MM.1S (cell line): ENCODE measurements at regions not wholly inside any gene's neighbourhood (a gene's known extent, or its start where the extent isn't known, plus 50 kb on each side); places are given as distances from the start of the nearest gene placed in this dataset.

Source experiments
- DNase-seq: peaks from one replicate; pipeline ENCODE4 v3.0.0-alpha.2; 2015
- H2AFZ ChIP-seq: fragments of 300-600 bp; sonication (generic); 2 replicates; pipeline ENCODE4 v1.6.0; 2016; ENCODE audit warnings: antibody characterized with exemption, low read length
- H3F3A ChIP-seq: fragments of 300-600 bp; sonication (generic); 2 replicates; pipeline ENCODE4 v1.6.1; 2016; ENCODE audit warnings: mild to moderate bottlenecking, antibody characterized with exemption, low read length, moderate library complexity, mixed read lengths; ENCODE audit not compliant: insufficient read depth
- H3K27ac ChIP-seq: fragments of 300-600 bp; sonication (generic); 2 replicates; pipeline ENCODE4 v1.5.1; 2016; ENCODE audit warnings: mild to moderate bottlenecking, low read length
- H3K27me3 ChIP-seq: fragments of 300-600 bp; sonication (generic); replicated peaks from 2 replicates; pipeline ENCODE4 v1.6.0; 2016; ENCODE audit warnings: low read length; ENCODE audit not compliant: insufficient read depth
- H3K36me3 ChIP-seq: fragments of 300-600 bp; sonication (generic); replicated peaks from 2 replicates; pipeline ENCODE4 v1.6.1; 2016; ENCODE audit warnings: mild to moderate bottlenecking, low read length, mixed read lengths; ENCODE audit not compliant: insufficient read depth
- H3K4me1 ChIP-seq: fragments of 300-600 bp; sonication (generic); 2 replicates; pipeline ENCODE4 v1.6.1; 2016; ENCODE audit warnings: low read length, mixed read lengths
- H3K4me2 ChIP-seq: fragments of 300-600 bp; sonication (generic); 2 replicates; pipeline ENCODE4 v1.6.0; 2016; ENCODE audit warnings: low read depth, low read length
- H3K4me3 ChIP-seq: fragments of 300-600 bp; sonication (generic); 2 replicates; pipeline ENCODE4 v1.5.1; 2016; ENCODE audit warnings: low read length, mixed read lengths
- H3K79me2 ChIP-seq: fragments of 300-600 bp; sonication (generic); 2 replicates; pipeline ENCODE4 v1.6.1; 2016; ENCODE audit warnings: mixed run types, low read length, mixed read lengths
- H3K9ac ChIP-seq: fragments of 300-600 bp; sonication (generic); 2 replicates; pipeline ENCODE4 v1.6.1; 2016; ENCODE audit warnings: low read length, mixed read lengths
- H3K9me2 ChIP-seq: fragments of 300-600 bp; sonication (generic); replicated peaks from 2 replicates; pipeline ENCODE4 v1.6.1; 2016; ENCODE audit warnings: mild to moderate bottlenecking, low read length, mixed read lengths; ENCODE audit not compliant: insufficient read depth
- H3K9me3 ChIP-seq: fragments of 300-600 bp; sonication (generic); replicated peaks from 2 replicates; pipeline ENCODE4 v1.6.1; 2016; ENCODE audit warnings: mild to moderate bottlenecking, low read length, mixed read lengths; ENCODE audit not compliant: insufficient read depth
- H4K20me1 ChIP-seq: fragments of 300-600 bp; sonication (generic); 2 replicates; pipeline ENCODE4 v1.6.1; 2016; ENCODE audit warnings: mild to moderate bottlenecking, low read length, moderate library complexity, mixed read lengths; ENCODE audit not compliant: insufficient read depth
- EZH2 ChIP-seq: fragments of 300-600 bp; sonication (generic); optimal IDR thresholded peaks from 2 replicates; pipeline ENCODE3; 2017; ENCODE audit warnings: low read depth, mild to moderate bottlenecking, antibody characterized with exemption, low read length, mixed read lengths
- EZH2phosphoT487 ChIP-seq: fragments of 300-600 bp; sonication (generic); IDR thresholded peaks from 2 replicates; pipeline ENCODE4 v1.6.1; 2018; ENCODE audit warnings: antibody characterized with exemption, low read length
- TF ChIP-seq, protein P1 (sequence below): fragments of 300-600 bp; sonication (generic); IDR thresholded peaks from 2 replicates; pipeline ENCODE4 v1.5.1; 2016; ENCODE audit warnings: antibody characterized with exemption, low read length, mixed read lengths

GRCh38 chr1:216866714-216867113 is 143.5 kb upstream of the ESRRG start:
- no peaks in the 10 kb centered on the region for H3K36me3 ChIP-seq
- TF ChIP-seq EZH2 (no peak), EZH2phosphoT487 (no peak)
- TF ChIP-seq, protein P1, sequence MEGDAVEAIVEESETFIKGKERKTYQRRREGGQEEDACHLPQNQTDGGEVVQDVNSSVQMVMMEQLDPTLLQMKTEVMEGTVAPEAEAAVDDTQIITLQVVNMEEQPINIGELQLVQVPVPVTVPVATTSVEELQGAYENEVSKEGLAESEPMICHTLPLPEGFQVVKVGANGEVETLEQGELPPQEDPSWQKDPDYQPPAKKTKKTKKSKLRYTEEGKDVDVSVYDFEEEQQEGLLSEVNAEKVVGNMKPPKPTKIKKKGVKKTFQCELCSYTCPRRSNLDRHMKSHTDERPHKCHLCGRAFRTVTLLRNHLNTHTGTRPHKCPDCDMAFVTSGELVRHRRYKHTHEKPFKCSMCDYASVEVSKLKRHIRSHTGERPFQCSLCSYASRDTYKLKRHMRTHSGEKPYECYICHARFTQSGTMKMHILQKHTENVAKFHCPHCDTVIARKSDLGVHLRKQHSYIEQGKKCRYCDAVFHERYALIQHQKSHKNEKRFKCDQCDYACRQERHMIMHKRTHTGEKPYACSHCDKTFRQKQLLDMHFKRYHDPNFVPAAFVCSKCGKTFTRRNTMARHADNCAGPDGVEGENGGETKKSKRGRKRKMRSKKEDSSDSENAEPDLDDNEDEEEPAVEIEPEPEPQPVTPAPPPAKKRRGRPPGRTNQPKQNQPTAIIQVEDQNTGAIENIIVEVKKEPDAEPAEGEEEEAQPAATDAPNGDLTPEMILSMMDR = no peak
- H3K4me2 ChIP-seq = no peak overlapping the region
- no peaks in the 10 kb centered on the region for H3K9me3 ChIP-seq
- DNase-seq = no peak
- no peaks in the 10 kb centered on the region for H3K27me3 ChIP-seq
- no peaks in the 10 kb centered on the region for H3K9me2 ChIP-seq
- H4K20me1 ChIP-seq = no peaks in the 10 kb centered on the region
- H3F3A ChIP-seq = no peaks in the 10 kb centered on the region
- no peak overlapping the region for H2AFZ ChIP-seq
- H3K9ac ChIP-seq = no peak overlapping the region
- no peak overlapping the region for H3K4me3 ChIP-seq
- no peak overlapping the region for H3K27ac ChIP-seq
- no peaks in the 10 kb centered on the region for H3K79me2 ChIP-seq
- H3K4me1 ChIP-seq = no peaks in the 10 kb centered on the region

DNA sequence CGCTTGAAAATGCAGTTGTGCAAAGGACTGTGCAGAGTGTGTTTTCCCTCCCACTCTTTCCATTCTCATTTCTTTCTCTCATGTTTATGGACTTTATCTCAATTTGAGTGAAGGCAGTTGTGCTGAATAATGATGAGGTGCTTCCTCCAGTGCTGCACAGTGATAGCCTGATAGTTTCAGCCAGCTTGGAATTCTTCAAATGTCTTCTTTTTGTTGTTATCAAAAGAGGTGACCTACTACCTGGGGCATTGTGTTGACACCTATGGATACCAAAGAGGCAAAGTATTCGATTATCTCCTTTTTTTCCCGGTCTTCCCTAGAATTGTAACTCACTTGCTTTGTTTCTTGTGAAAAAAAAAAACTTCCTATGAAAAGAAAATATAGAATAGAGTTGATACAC is 132.6 kb upstream of the ESRRG start:
- H3K79me2 ChIP-seq = no peaks in the 10 kb centered on the region
- no peak overlapping the region for H3K4me3 ChIP-seq
- no peak for DNase-seq
- TF ChIP-seq, protein P1 = no peak
- TF ChIP-seq EZH2phosphoT487 (no peak), EZH2 (no peak)
- H3K4me1 ChIP-seq = no peaks in the 10 kb centered on the region
- no peak overlapping the region for H2AFZ ChIP-seq
- H3K27me3 ChIP-seq = no peaks in the 10 kb centered on the region
- H3K9me3 ChIP-seq = no peaks in the 10 kb centered on the region
- H3F3A ChIP-seq = no peaks in the 10 kb centered on the region
- no peaks in the 10 kb centered on the region for H3K9me2 ChIP-seq
- H3K4me2 ChIP-seq = no peak overlapping the region
- no peaks in the 10 kb centered on the region for H3K36me3 ChIP-seq
- H4K20me1 ChIP-seq = no peaks in the 10 kb centered on the region
- no peak overlapping the region for H3K9ac ChIP-seq
- H3K27ac ChIP-seq = no peak overlapping the region

DNA sequence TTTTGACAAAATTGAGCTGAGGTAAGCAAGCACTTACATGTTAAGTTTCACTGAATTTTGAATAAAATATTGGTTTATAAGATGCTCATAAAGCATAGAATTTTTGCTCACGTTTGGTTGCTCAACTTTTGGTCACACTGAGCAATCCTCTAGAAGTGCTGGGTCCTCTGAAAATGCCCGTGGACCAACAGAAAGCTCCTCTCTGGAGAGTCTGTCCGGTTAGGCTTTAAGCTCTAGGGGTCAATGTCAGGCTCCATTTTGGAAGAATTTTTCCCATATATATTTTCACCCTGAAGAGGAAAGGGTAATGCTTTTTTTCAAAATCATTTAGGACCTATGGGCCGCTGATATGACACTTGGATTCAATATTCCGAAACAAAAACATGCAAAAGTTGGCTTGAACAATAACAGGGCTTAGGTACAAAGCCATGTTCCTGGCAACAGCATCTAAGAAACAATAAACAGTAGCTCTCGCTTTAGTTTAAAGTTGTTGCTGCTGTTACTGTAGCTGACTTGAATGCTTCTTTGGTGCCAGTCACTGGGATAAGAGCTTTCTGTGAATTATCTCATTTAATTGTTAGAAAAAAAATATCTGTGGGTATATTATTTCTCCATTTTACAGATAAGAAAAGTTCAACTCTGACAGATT is 131.7 kb upstream of the ESRRG start:
- no peaks in the 10 kb centered on the region for H3K9me3 ChIP-seq
- H3K9ac ChIP-seq = no peak overlapping the region
- no peaks in the 10 kb centered on the region for H4K20me1 ChIP-seq
- TF ChIP-seq, protein P1 = no peak
- TF ChIP-seq EZH2phosphoT487 (no peak), EZH2 (no peak)
- no peaks in the 10 kb centered on the region for H3K79me2 ChIP-seq
- H3K36me3 ChIP-seq = no peaks in the 10 kb centered on the region
- no peak overlapping the region for H3K4me2 ChIP-seq
- no peaks in the 10 kb centered on the region for H3K27me3 ChIP-seq
- no peak overlapping the region for H3K4me3 ChIP-seq
- H3K27ac ChIP-seq = no peak overlapping the region
- H3F3A ChIP-seq = no peaks in the 10 kb centered on the region
- DNase-seq = no peak
- no peak overlapping the region for H2AFZ ChIP-seq
- no peaks in the 10 kb centered on the region for H3K4me1 ChIP-seq
- H3K9me2 ChIP-seq = no peaks in the 10 kb centered on the region
